ENCODE measurements at regions not wholly inside any gene's neighbourhood (a gene's known extent, or its start where the extent isn't known, plus 50 kb on each side); places are given as distances from the start of the nearest gene placed in this dataset.

DNA sequence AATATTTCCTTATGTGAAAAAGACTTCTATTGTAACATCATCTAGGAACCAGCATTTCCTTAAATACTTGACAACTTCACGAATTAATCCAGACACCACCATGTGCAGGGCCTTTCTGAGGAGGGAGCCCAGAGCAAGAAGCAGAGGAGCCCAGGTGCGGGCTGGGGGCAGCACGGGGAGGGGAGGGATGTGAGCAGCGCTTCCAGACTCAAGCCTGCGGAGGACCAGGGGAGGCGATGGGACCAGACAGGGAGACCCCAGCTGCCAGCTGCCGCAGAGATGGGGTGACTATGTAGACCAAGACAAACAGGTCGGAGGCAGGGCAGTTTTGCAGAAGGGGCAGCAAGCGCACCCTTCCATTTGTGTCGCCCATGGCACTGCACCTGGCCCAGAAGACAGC lies 596.1 kb downstream of the IRX1 start:
- Mint-ChIP-seq H3K9me3 (no peaks in the 10 kb centered on the region), H3K27me3 (no peaks in the 10 kb centered on the region), H3K4me1 (no peaks in the 10 kb centered on the region), H3K4me3 (no peak overlapping the region), H3K27ac (no peak overlapping the region), H3K36me3 (no peaks in the 10 kb centered on the region)
- peak; percentile 25 for DNase-seq
- CTCF ChIA-PET: no interaction called here

DNA sequence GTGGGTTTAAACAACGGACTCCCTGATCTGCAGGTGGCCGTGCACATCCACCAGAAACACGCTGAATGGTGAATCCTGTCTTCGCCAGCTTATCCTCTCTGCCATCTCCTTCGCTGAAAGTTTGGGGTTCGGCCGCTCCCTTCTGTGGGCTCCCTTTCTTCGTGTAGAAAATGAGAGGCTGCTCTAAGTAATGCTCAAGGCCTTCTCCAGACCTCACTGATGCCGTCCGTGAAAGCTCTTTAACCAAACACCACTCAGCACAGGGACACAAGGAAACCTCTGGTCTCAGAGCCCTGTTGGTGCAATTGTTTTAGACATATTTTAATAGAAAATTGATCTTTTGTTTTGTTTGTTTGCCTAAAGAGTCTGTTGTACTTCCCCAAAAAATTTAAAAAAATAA lies 596.5 kb downstream of the IRX1 start:
- Mint-ChIP-seq H3K4me1 (no peaks in the 10 kb centered on the region), H3K36me3 (no peaks in the 10 kb centered on the region), H3K27ac (no peak overlapping the region), H3K4me3 (no peak overlapping the region), H3K27me3 (no peaks in the 10 kb centered on the region), H3K9me3 (no peaks in the 10 kb centered on the region)
- CTCF ChIA-PET: no interaction called here
- no peak for DNase-seq

DNA sequence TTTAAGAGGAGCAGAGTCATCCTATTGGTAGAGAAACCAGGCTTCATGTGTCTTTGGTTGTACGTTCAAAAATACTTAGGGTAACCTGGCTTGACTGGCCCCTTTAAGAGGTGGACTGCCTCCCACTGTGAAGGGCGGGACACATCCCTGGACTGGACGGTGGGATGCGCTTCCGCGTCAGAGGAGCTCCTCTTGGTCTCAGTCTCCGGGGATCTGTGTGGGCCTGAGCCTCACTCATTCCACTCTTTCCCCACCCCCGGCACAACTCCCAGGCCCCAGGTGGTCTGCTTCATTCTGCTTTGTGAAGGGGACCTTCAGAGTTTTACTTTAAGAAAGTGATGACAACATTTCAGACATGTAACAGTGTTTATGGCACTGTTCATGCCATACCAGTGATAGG lies 601.1 kb downstream of the IRX1 start:
- Mint-ChIP-seq H3K9me3 (no peaks in the 10 kb centered on the region), H3K4me1 (no peaks in the 10 kb centered on the region), H3K27ac (no peak overlapping the region), H3K4me3 (no peak overlapping the region), H3K27me3 (no peaks in the 10 kb centered on the region), H3K36me3 (no peaks in the 10 kb centered on the region)
- DNase-seq: no peak
- CTCF ChIA-PET: no interaction called here

DNA sequence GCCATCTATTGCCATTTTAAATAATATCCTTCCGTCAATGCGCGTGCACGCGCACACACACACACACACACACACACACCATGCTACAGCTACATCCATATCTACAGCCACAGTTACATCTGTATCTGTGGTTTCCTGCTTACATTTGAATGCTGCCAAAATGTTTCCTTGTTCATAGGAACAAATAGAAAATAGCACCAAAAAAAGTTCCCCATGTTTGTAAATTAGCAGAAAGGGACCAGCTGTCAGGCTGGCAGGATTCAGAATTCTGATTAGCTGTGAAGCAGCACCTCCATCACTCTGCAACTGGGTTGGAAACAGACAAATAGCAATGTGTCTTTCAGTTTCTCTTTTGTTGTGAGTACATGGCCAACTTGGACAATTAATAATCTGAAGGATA lies 601.5 kb downstream of the IRX1 start:
- Mint-ChIP-seq H3K4me3 (no peak overlapping the region), H3K27me3 (no peaks in the 10 kb centered on the region), H3K4me1 (no peaks in the 10 kb centered on the region), H3K36me3 (no peaks in the 10 kb centered on the region), H3K27ac (no peak overlapping the region), H3K9me3 (no peaks in the 10 kb centered on the region)
- no peak for DNase-seq
- CTCF ChIA-PET: no interaction called here

DNA sequence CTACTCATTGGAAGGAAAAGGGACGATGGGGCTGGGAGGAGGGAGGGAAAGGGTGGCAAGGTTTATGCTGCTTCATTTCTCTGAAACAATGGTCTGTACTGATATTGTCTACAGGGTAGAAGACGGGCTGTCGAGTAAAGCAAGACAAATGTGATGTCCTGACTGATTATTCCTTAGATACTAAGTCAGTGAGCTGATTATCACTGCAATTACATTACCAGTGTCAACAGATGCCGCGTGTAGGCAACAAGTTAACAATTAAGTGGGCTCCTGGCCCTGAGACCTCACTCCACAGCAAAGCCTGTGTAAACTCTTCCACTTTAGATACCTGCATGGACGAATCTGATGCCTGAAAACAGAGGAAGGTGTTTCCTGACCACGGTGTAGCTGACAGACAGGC lies 602.8 kb downstream of the IRX1 start:
- H3K4me3 Mint-ChIP-seq: no peak overlapping the region
- H3K9me3 Mint-ChIP-seq: no peaks in the 10 kb centered on the region
- CTCF ChIA-PET: no interaction called here
- H3K27ac Mint-ChIP-seq: no peak overlapping the region
- no peak for DNase-seq
- no peaks in the 10 kb centered on the region for H3K27me3 Mint-ChIP-seq
- H3K4me1 Mint-ChIP-seq: no peaks in the 10 kb centered on the region
- no peaks in the 10 kb centered on the region for H3K36me3 Mint-ChIP-seq

DNA sequence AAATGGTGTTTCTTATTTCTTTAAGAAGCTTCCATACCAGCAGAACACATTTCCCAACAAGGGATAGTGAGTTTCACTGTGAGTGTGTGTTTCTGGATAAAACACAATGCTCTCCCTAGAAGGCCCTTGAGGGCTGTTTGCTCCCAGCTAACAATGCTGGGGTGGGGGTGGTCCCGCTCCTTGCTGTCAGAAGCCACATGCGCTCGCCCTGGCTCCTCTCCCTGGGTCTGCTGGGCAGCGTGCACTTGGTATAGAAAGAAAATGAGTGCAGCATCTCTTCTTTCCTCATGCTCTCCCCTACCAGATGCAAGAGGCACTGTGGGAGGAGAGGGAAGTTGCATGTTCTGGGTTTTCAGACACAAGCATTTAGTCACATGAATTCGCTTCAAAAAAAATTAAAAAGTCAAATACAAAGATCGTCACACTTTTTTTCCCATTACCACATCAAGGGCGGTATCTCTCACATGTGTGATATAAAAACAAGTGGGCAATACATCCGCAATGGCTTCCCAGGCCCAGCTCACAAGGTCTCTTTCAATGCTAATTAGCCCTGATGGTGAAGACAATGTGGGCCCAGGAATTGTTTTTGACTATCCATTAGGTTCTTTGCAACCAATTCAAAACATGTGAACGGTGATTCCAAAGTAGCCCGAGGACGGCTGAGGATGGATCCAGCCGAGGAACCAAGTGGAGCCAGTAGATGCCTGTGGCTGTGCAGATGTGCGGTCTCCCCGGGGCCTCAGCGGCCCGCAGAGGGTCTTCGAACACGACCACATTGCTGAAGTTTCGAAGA lies 603.6 kb downstream of the IRX1 start:
- H3K9me3 Mint-ChIP-seq: peaks cover 1% of the 10 kb centered on the region
- H3K27ac Mint-ChIP-seq: no peak overlapping the region
- DNase-seq: no peak
- no peaks in the 10 kb centered on the region for H3K4me1 Mint-ChIP-seq
- no peaks in the 10 kb centered on the region for H3K27me3 Mint-ChIP-seq
- CTCF ChIA-PET: no interaction called here
- H3K36me3 Mint-ChIP-seq: no peaks in the 10 kb centered on the region
- no peak overlapping the region for H3K4me3 Mint-ChIP-seq

DNA sequence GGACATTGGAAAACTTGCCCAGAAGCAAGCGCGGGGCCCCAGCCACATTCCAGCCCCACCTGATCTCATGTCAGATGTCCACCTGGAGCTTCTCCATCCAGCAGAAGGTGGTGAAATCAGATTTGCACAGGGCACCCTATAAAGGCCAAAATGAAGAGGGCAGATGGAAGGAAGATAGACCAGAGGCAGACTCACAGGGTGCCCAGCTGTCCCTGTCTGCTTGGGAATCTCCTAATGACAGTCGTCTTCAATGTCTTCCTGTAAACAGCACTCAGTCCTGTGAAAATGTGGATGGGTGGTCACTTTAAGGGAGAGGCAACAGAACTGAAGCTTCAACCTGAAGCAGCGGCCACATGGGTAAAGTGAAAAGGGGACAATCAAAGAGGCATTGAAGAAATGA lies 607.5 kb downstream of the IRX1 start:
- Mint-ChIP-seq H3K36me3 (no peaks in the 10 kb centered on the region), H3K4me3 (no peak overlapping the region), H3K27me3 (no peaks in the 10 kb centered on the region), H3K27ac (no peak overlapping the region), H3K4me1 (no peaks in the 10 kb centered on the region), H3K9me3 (peaks cover 6% of the 10 kb centered on the region)
- CTCF ChIA-PET: no interaction called here
- DNase-seq: no peak

DNA sequence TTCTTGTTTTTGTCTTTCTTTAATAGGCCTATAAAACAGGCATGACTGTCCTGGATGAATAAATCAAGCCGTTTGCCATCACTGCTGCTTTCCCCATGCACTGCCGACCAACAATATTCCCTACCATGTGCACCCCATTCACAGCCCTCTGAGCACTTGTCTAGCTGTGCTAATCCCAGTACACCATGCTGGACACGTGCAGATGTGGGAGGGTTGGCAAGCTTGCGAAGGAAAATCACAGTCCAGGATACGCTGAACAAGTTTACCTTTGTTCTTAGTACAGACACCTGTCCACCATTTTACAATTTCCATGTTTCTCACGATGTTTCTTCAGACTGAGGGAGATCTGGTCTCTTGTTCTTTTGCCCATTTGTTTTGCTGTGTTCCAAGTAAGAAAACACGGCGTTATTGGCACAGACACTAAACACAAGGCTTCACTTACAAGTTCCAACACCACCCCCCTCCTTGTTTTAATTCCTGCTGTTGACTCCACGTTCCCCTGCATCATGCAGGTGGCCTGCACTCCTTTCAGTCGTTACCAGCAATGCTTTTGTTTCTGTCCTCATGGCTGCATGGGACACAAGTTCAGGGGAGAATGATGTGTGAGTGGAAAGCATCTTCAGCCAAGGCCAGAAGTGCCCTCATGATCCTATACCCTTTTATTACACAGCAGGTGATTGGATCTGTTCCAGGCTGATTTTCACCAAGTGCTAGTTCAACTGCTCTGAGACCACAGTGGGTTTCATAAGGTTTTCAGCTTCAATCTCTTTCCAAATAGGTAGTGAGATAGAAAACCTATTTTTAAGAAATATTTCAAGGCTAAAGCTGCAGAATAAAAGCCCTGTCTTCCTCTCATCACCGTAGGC lies 608.9 kb downstream of the IRX1 start:
- H3K4me1 Mint-ChIP-seq: no peaks in the 10 kb centered on the region
- CTCF ChIA-PET: no interaction called here
- H3K27ac Mint-ChIP-seq: no peak overlapping the region
- H3K36me3 Mint-ChIP-seq: no peaks in the 10 kb centered on the region
- no peak overlapping the region for H3K4me3 Mint-ChIP-seq
- DNase-seq: no peak
- no peaks in the 10 kb centered on the region for H3K27me3 Mint-ChIP-seq
- peaks cover 14% of the 10 kb centered on the region for H3K9me3 Mint-ChIP-seq

DNA sequence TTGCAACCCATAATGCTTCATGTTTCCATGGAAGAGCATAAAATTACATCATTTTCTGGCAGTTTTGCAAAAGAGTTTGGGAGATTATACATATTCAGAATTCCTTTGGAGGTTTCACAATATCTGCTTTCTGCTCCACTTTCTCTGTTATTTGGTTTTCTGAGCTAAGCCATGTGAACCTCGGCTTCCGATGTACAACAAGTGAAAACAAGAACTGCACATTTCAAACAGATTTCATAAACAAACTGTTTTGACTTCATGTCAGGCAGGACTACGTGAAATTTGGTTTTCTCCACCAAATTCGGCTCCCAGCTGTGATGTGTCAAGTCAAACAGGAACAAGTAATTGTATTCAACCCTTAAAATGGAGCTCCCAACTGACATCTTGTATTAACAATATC lies 609.8 kb downstream of the IRX1 start:
- H3K4me1 Mint-ChIP-seq: no peaks in the 10 kb centered on the region
- DNase-seq: no peak
- peaks cover 20% of the 10 kb centered on the region for H3K9me3 Mint-ChIP-seq
- H3K27ac Mint-ChIP-seq: no peak overlapping the region
- no peaks in the 10 kb centered on the region for H3K36me3 Mint-ChIP-seq
- no peaks in the 10 kb centered on the region for H3K27me3 Mint-ChIP-seq
- H3K4me3 Mint-ChIP-seq: no peak overlapping the region
- CTCF ChIA-PET: no interaction called here

DNA sequence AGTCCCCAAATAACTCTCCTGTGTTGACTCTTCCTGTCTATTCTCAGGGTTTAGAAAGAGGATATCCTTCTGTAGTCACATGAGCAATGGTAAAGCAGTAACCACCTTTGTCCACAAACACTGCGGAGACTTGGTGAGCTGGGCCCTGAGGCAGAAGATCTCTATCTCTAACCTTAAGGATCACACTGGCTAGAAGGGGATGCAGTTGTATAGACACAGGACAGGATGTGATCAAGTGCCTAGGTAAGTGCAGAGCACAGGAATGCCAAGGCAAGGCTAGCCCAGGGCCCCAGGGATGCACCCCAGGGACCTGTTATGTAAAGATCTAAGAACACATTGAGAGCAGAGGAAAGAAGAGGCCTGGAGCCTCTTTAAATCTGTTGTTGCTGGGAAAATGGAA lies 610.5 kb downstream of the IRX1 start:
- no peak overlapping the region for H3K4me3 Mint-ChIP-seq
- no peak for DNase-seq
- no peak overlapping the region for H3K27ac Mint-ChIP-seq
- H3K27me3 Mint-ChIP-seq: no peaks in the 10 kb centered on the region
- CTCF ChIA-PET: no interaction called here
- no peaks in the 10 kb centered on the region for H3K4me1 Mint-ChIP-seq
- H3K9me3 Mint-ChIP-seq: peaks cover 22% of the 10 kb centered on the region
- no peaks in the 10 kb centered on the region for H3K36me3 Mint-ChIP-seq

DNA sequence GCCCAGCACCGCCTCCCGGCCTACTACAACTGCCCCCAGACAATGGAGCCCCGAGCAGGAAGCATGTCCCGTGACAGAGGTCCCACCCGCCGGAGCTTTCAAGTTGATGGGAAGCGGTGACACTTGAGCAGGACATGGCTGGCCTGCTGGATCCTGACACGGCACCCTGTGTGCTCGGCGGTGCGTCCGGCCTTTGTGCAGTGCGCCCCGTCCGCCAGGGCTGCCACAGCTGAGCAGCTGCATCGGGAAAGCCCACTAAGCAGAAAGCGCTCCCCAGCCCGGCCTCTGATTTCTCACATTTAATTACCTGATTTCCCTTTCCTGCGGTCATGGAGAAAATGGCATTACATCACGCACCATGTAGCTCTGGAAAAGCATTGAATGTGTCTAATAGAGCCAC lies 611.9 kb downstream of the IRX1 start:
- Mint-ChIP-seq H3K27me3 (no peaks in the 10 kb centered on the region), H3K36me3 (no peaks in the 10 kb centered on the region), H3K4me1 (no peaks in the 10 kb centered on the region), H3K9me3 (peaks cover 25% of the 10 kb centered on the region), H3K4me3 (no peak overlapping the region), H3K27ac (no peak overlapping the region)
- CTCF ChIA-PET: no interaction called here
- DNase-seq: no peak

DNA sequence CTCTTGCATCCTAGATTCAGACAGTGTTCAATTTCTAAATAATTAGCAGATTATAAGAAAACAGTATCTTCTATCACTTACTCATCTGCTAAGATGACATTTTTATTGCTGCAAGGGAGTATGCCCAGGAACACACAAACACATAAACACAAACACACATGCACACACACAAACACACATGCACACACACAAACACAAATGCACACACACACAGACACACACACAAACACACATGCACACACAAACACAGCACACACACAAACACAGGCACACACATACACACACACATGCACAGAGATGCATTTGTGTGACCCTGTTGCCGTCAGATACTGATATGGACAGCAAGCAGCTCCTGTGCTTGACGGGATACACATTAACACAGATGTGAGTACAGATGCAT lies 612.9 kb downstream of the IRX1 start:
- no peaks in the 10 kb centered on the region for H3K27me3 Mint-ChIP-seq
- no peak for DNase-seq
- H3K4me1 Mint-ChIP-seq: no peaks in the 10 kb centered on the region
- H3K4me3 Mint-ChIP-seq: no peak overlapping the region
- CTCF ChIA-PET: no interaction called here
- peaks cover 25% of the 10 kb centered on the region for H3K9me3 Mint-ChIP-seq
- no peak overlapping the region for H3K27ac Mint-ChIP-seq
- no peaks in the 10 kb centered on the region for H3K36me3 Mint-ChIP-seq

DNA sequence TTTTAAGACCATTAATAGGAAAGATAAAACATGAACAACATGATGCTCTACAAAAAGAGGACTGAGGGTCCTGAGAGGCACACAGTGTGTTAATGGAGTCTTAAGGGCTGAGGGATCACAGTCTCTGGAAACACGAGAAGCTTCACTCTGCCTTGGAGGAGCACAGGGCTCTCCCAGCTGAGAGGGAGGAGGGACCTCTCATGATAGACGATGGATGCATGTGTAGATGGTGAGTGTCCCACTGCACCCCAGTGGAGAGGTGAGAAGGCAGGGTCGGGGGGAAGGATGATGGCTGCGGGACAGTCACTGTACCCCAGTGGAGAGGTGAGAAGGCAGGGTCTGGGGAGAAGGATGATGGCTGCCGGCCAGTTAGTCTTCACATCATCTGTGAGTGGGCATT lies 613.4 kb downstream of the IRX1 start:
- CTCF ChIA-PET: no interaction called here
- no peaks in the 10 kb centered on the region for H3K36me3 Mint-ChIP-seq

DNA sequence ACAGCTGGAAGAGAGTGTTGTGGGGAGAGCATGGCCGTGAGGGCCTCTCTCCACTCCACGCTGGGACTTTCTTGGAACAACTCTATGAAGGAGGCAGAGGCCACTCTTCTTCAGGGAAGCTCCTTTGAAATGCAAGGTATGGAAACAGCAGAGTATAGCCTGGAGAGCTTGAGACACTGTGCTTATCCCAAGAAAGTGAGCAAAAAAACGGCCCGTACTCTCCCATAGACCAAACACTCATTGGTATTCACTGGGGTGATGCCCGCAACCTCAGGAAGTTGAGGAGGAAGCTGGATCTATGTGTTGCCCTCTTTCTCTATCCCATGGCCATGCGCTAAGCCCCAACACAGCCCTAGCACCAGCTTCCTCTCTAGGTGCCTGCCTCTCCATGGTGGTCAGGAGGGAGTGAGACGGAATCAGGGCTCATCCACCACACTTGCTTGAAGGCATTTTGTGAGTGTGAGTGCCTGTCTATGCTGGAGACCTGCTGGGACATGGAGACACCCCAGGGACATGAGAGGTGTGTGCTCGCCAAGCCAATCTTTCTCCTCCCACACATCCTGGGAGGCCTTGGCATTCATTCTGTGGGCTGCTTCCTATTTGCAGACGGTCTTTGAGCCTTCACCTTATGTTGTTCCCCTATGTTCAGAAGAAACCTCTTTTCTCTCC lies 616.6 kb downstream of the IRX1 start:
- CTCF ChIA-PET: no interaction called here
- H3K27me3 Mint-ChIP-seq: no peaks in the 10 kb centered on the region
- no peaks in the 10 kb centered on the region for H3K4me1 Mint-ChIP-seq
- DNase-seq: no peak
- H3K36me3 Mint-ChIP-seq: no peaks in the 10 kb centered on the region
- no peak overlapping the region for H3K27ac Mint-ChIP-seq
- no peak overlapping the region for H3K4me3 Mint-ChIP-seq
- peaks cover 21% of the 10 kb centered on the region for H3K9me3 Mint-ChIP-seq

More for the DNA sequence above, 613.4 kb downstream of the IRX1 start:
- H3K9me3 Mint-ChIP-seq: peaks cover 25% of the 10 kb centered on the region
- no peaks in the 10 kb centered on the region for H3K4me1 Mint-ChIP-seq
- no peak overlapping the region for H3K4me3 Mint-ChIP-seq
- H3K27ac Mint-ChIP-seq: no peak overlapping the region
- no peak for DNase-seq
- H3K27me3 Mint-ChIP-seq: no peaks in the 10 kb centered on the region

Measured in activated naive CD4-positive, alpha-beta T cell treated with anti-CD3 and anti-CD28 coated beads, Interleukin-2, amount 10 ng/mL, durations not matched to agents 7 days and 5 days (primary cell).